HCT116 (cell line): ENCODE measurements at regions not wholly inside any gene's neighbourhood (a gene's known extent, or its start where the extent isn't known, plus 50 kb on each side); places are given as distances from the start of the nearest gene placed in this dataset.

Experiments used
- ATF3 ChIP-seq: IDR thresholded peaks from 2 replicates; pipeline ENCODE4 v1.6.1; 2012
- CTCF ChIP-seq, 3 experiments: fragments of 200-600 bp in 1 of 3; sonication (generic) in 1 of 3; IDR thresholded peaks in 2 of 3; conservative IDR thresholded peaks in 1 of 3; 2 replicates each; pipeline ENCODE4 v1.5.1; 2012 to 2017; ENCODE audit warnings: low read depth in 2 of 3, low read length in 2 of 3, antibody characterized with exemption in 1 of 3, borderline replicate concordance in 1 of 3, control low read depth in 1 of 3, mild to moderate bottlenecking in 1 of 3, mixed read lengths in 1 of 3, mixed run types in 1 of 3, moderate library complexity in 1 of 3; ENCODE audit not compliant: insufficient read depth in 1 of 3
- EGR1 ChIP-seq: IDR thresholded peaks from 2 replicates; pipeline ENCODE4 v1.6.1; 2012; ENCODE audit warnings: low read depth
- EZH2phosphoT487 ChIP-seq: fragments of 200-600 bp; IDR thresholded peaks from 2 replicates; pipeline ENCODE4 v1.6.1; 2018; ENCODE audit warnings: antibody characterized with exemption, borderline replicate concordance
- JUND ChIP-seq: IDR thresholded peaks from 2 replicates; pipeline ENCODE4 v1.6.1; 2012
- POLR2A ChIP-seq: IDR thresholded peaks from 2 replicates; pipeline ENCODE4 v1.7.0; 2011; ENCODE audit warnings: borderline replicate concordance; ENCODE audit not compliant: insufficient read depth, insufficient read length; ENCODE audit errors: extremely low read depth
- POLR2AphosphoS5 ChIP-seq: IDR thresholded peaks from 2 replicates; pipeline ENCODE4 v1.6.1; 2011; ENCODE audit warnings: mild to moderate bottlenecking, low read depth, low read length, moderate library complexity
- YY1 ChIP-seq: IDR thresholded peaks from 2 replicates; pipeline ENCODE4 v1.6.1; 2011; ENCODE audit warnings: low read length, low read depth, moderate library complexity, mild to moderate bottlenecking; ENCODE audit not compliant: insufficient replicate concordance; ENCODE audit errors: extremely low read depth
- ZBTB33 ChIP-seq: IDR thresholded peaks from 2 replicates; pipeline ENCODE4 v1.6.1; 2011; ENCODE audit warnings: mild to moderate bottlenecking, low read length, moderate library complexity; ENCODE audit not compliant: insufficient replicate concordance; ENCODE audit errors: extremely low read depth
- ZNF274 ChIP-seq: fragments of 200-500 bp; sonication (Bioruptor generic); IDR thresholded peaks from 2 replicates; pipeline ENCODE4 v1.6.1; 2014; ENCODE audit warnings: mild to moderate bottlenecking, low read depth, low read length, inconsistent platforms
- TF ChIP-seq, protein P1 (sequence below): IDR thresholded peaks from 2 replicates; pipeline ENCODE4 v1.6.1; 2012

GRCh38 chr12:107442326-107442987 lies 243.1 kb upstream of the PWP1 start:
- no peak for TF ChIP-seq ATF3
- TF ChIP-seq EGR1 = no peak
- no peak for TF ChIP-seq POLR2A
- TF ChIP-seq ZBTB33 = no peak
- no peak for TF ChIP-seq JUND
- TF ChIP-seq CTCF (IDR thresholded peaks at IDR 0.05 in 2 of 3, conservative IDR thresholded peaks at IDR 0.05 in 1 of 3; ENCODE audit: borderline replicate concordance in 1 of 3, insufficient read depth in 1 of 3, low read depth in 2 of 3, low read length in 2 of 3) = no peak
- TF ChIP-seq POLR2AphosphoS5 = no peak
- TF ChIP-seq EZH2phosphoT487 = no peak
- no peak for TF ChIP-seq YY1
- no peak for TF ChIP-seq ZNF274
- TF ChIP-seq, protein P1, sequence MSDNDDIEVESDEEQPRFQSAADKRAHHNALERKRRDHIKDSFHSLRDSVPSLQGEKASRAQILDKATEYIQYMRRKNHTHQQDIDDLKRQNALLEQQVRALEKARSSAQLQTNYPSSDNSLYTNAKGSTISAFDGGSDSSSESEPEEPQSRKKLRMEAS = no peak
